T-helper 2 cell treated with Interferon-gamma antibody and Interleukin-4, amounts not matched to agents 5 μg/mL and 100 μg/mL, for 36 hours (primary cell): ENCODE measurements at regions not wholly inside any gene's neighbourhood (a gene's known extent, or its start where the extent isn't known, plus 50 kb on each side); places are given as distances from the start of the nearest gene placed in this dataset.
A peak's percentile ranks its signal among the peaks of the same experiment; 100 is the strongest.
"Not testable (repeated sequence)": the region's sequence is repeated elsewhere in the genome, so short reads cannot be mapped to it uniquely, and the experiment has no call there.

ENCODE experiments used
- DNase-seq: peaks from one replicate; pipeline ENCODE4 v3.0.0; 2021; ENCODE audit warnings: low spot score
- H3K27ac Mint-ChIP-seq: one replicate; pipeline ENCODE4 v1.8.0; 2021; ENCODE audit warnings: mild to moderate bottlenecking, mixed read lengths
- H3K27me3 Mint-ChIP-seq: one replicate; pipeline ENCODE4 v1.8.0; 2021; ENCODE audit warnings: low read depth, mixed read lengths
- H3K36me3 Mint-ChIP-seq: one replicate; pipeline ENCODE4 v1.8.0; 2021; ENCODE audit warnings: low read depth, mixed read lengths
- H3K4me1 Mint-ChIP-seq: one replicate; pipeline ENCODE4 v1.8.0; 2021; ENCODE audit warnings: low read depth, mixed read lengths
- H3K4me3 Mint-ChIP-seq: one replicate; pipeline ENCODE4 v1.8.0; 2022; ENCODE audit warnings: mild to moderate bottlenecking, moderate library complexity, mixed read lengths
- H3K9me3 Mint-ChIP-seq: one replicate; pipeline ENCODE4 v1.8.0; 2021; ENCODE audit warnings: mixed read lengths

GRCh38 chr6:27157459-27158315 is 89.8 kb upstream of the PRSS16 start:
- no peaks in the 10 kb centered on the region for H3K9me3 Mint-ChIP-seq
- peak; percentile 80 for DNase-seq
- peak overlapping the region; percentile 65 for H3K4me3 Mint-ChIP-seq
- no peaks in the 10 kb centered on the region for H3K27me3 Mint-ChIP-seq
- H3K27ac Mint-ChIP-seq, result peak overlapping the region; percentile 76
- no peaks in the 10 kb centered on the region for H3K36me3 Mint-ChIP-seq
- peaks cover 49% of the 10 kb centered on the region for H3K4me1 Mint-ChIP-seq

GRCh38 chr6:27158316-27158643 is 89.2 kb upstream of the PRSS16 start:
- H3K27ac Mint-ChIP-seq, result peak overlapping the region; percentile 76
- H3K4me3 Mint-ChIP-seq, result peak overlapping the region; percentile 65
- H3K27me3 Mint-ChIP-seq, result no peaks in the 10 kb centered on the region
- DNase-seq, result no peak
- no peaks in the 10 kb centered on the region for H3K36me3 Mint-ChIP-seq
- no peaks in the 10 kb centered on the region for H3K9me3 Mint-ChIP-seq
- H3K4me1 Mint-ChIP-seq, result peaks cover 49% of the 10 kb centered on the region

- H3K9me3 Mint-ChIP-seq, result no peaks in the 10 kb centered on the region
- no peak overlapping the region for H3K27ac Mint-ChIP-seq
- H3K36me3 Mint-ChIP-seq, result no peaks in the 10 kb centered on the region
- DNase-seq, result no peak
- no peak overlapping the region for H3K4me3 Mint-ChIP-seq
- no peaks in the 10 kb centered on the region for H3K27me3 Mint-ChIP-seq
- H3K4me1 Mint-ChIP-seq, result peaks cover 41% of the 10 kb centered on the region
Observed at GRCh38 chr6:27159725-27160124, 87.8 kb upstream of the PRSS16 start.

- Mint-ChIP-seq H3K9me3 (no peaks in the 10 kb centered on the region), H3K27ac (no peak overlapping the region)
- DNase-seq, result no peak
Observed at GRCh38 chr6:27161115-27161514, 86.4 kb upstream of the PRSS16 start.

GRCh38 chr6:27161603-27161945 is 85.9 kb upstream of the PRSS16 start:
- peaks cover 30% of the 10 kb centered on the region for H3K4me1 Mint-ChIP-seq
- peak overlapping the region; percentile 22 for H3K4me3 Mint-ChIP-seq
- H3K27ac Mint-ChIP-seq, result peak overlapping the region; percentile 49
- H3K36me3 Mint-ChIP-seq, result no peaks in the 10 kb centered on the region
- DNase-seq, result no peak
- no peaks in the 10 kb centered on the region for H3K9me3 Mint-ChIP-seq
- H3K27me3 Mint-ChIP-seq, result peaks cover 7% of the 10 kb centered on the region

More at GRCh38 chr6:27161115-27161514, 86.4 kb upstream of the PRSS16 start:
- no peaks in the 10 kb centered on the region for H3K36me3 Mint-ChIP-seq
- H3K4me3 Mint-ChIP-seq, result no peak overlapping the region
- peaks cover 33% of the 10 kb centered on the region for H3K4me1 Mint-ChIP-seq
- peaks cover 4% of the 10 kb centered on the region for H3K27me3 Mint-ChIP-seq

GRCh38 chr6:27161946-27162603 is 85.4 kb upstream of the PRSS16 start:
- Mint-ChIP-seq H3K9me3 (no peaks in the 10 kb centered on the region), H3K36me3 (no peaks in the 10 kb centered on the region), H3K4me3 (peak overlapping the region; percentile 22), H3K27me3 (peaks cover 7% of the 10 kb centered on the region), H3K27ac (peak overlapping the region; percentile 49), H3K4me1 (peaks cover 26% of the 10 kb centered on the region)
- DNase-seq, result no peak

- H3K27me3 Mint-ChIP-seq, result peaks cover 11% of the 10 kb centered on the region
- no peak overlapping the region for H3K27ac Mint-ChIP-seq
- H3K4me3 Mint-ChIP-seq, result no peak overlapping the region
Observed at GRCh38 chr6:27163834-27164233, 83.7 kb upstream of the PRSS16 start.

GRCh38 chr6:27168108-27168507 is 79.4 kb upstream of the PRSS16 start:
- Mint-ChIP-seq H3K4me3 (no peak overlapping the region), H3K27me3 (peaks cover 25% of the 10 kb centered on the region), H3K36me3 (no peaks in the 10 kb centered on the region), H3K4me1 (no peaks in the 10 kb centered on the region), H3K9me3 (no peaks in the 10 kb centered on the region), H3K27ac (no peak overlapping the region)
- no peak for DNase-seq

More at GRCh38 chr6:27163834-27164233, 83.7 kb upstream of the PRSS16 start:
- Mint-ChIP-seq H3K9me3 (no peaks in the 10 kb centered on the region), H3K36me3 (no peaks in the 10 kb centered on the region), H3K4me1 (peaks cover 11% of the 10 kb centered on the region)
- DNase-seq, result no peak

- DNase-seq, result no peak
- H3K36me3 Mint-ChIP-seq, result no peaks in the 10 kb centered on the region
- H3K4me3 Mint-ChIP-seq, result no peak overlapping the region
- H3K27ac Mint-ChIP-seq, result no peak overlapping the region
- H3K27me3 Mint-ChIP-seq, result peaks cover 25% of the 10 kb centered on the region
- no peaks in the 10 kb centered on the region for H3K4me1 Mint-ChIP-seq
- H3K9me3 Mint-ChIP-seq, result no peaks in the 10 kb centered on the region
Observed at GRCh38 chr6:27168586-27169443, 78.7 kb upstream of the PRSS16 start.

GRCh38 chr6:27172524-27173231 is 74.8 kb upstream of the PRSS16 start:
- H3K36me3 Mint-ChIP-seq, H3K4me3 Mint-ChIP-seq, DNase-seq, H3K4me1 Mint-ChIP-seq, H3K27ac Mint-ChIP-seq, H3K9me3 Mint-ChIP-seq: not testable (repeated sequence)
- H3K27me3 Mint-ChIP-seq, result peaks cover 22% of the 10 kb centered on the region

- H3K27me3 Mint-ChIP-seq, result peaks cover 23% of the 10 kb centered on the region
- not testable (repeated sequence) for DNase-seq, H3K4me3 Mint-ChIP-seq, H3K27ac Mint-ChIP-seq, H3K36me3 Mint-ChIP-seq, H3K9me3 Mint-ChIP-seq, H3K4me1 Mint-ChIP-seq
Observed at GRCh38 chr6:27173232-27173601, 74.3 kb upstream of the PRSS16 start.

GRCh38 chr6:27174958-27175357 is 72.5 kb upstream of the PRSS16 start:
- DNase-seq, result no peak
- Mint-ChIP-seq H3K36me3 (no peaks in the 10 kb centered on the region), H3K4me1 (peaks cover 11% of the 10 kb centered on the region)

GRCh38 chr6:27176096-27176495 is 71.4 kb upstream of the PRSS16 start:
- Mint-ChIP-seq H3K4me1 (peaks cover 11% of the 10 kb centered on the region), H3K9me3 (no peaks in the 10 kb centered on the region), H3K4me3 (peak overlapping the region; percentile 97), H3K36me3 (no peaks in the 10 kb centered on the region), H3K27me3 (peaks cover 25% of the 10 kb centered on the region), H3K27ac (peak overlapping the region; percentile 90)
- DNase-seq, result no peak

More at GRCh38 chr6:27174958-27175357, 72.5 kb upstream of the PRSS16 start:
- no peak overlapping the region for H3K27ac Mint-ChIP-seq
- H3K4me3 Mint-ChIP-seq, result no peak overlapping the region
- no peaks in the 10 kb centered on the region for H3K9me3 Mint-ChIP-seq
- peaks cover 20% of the 10 kb centered on the region for H3K27me3 Mint-ChIP-seq
